ENCODE measurements at regions not wholly inside any gene's neighbourhood (a gene's known extent, or its start where the extent isn't known, plus 50 kb on each side); places are given as distances from the start of the nearest gene placed in this dataset.

- TF ChIP-seq CTCF (conservative IDR thresholded peaks at IDR 0.05; ENCODE audit: low read depth) = no peak
- DNase-seq (ENCODE audit: low spot score) = no peak
- H3K27ac ChIP-seq = no peak overlapping the region
- POLR2A ChIA-PET (ENCODE audit: low non-redundant PET) = no interaction called here
- CTCF ChIA-PET = no interaction called here
Measured at GRCh38 chr6:28655164-28655563, 129.5 kb downstream of the GPX5 start.

- DNase-seq (ENCODE audit: low spot score) = no peak
- POLR2A ChIA-PET (ENCODE audit: low non-redundant PET) = no interaction called here
Measured at GRCh38 chr6:28656715-28657114, 131.0 kb downstream of the GPX5 start.

GRCh38 chr6:28657381-28657768 is 131.7 kb downstream of the GPX5 start:
- no peak overlapping the region for H3K27ac ChIP-seq
- ChIA-PET CTCF (interaction anchor here (0.6 kb wide), 1 partner anchor 1813 kb away, joined by 4 read pairs; no protein-coding TSS in a partner anchor), POLR2A (ENCODE audit: low non-redundant PET) (no interaction called here)
- no peak for TF ChIP-seq CTCF (conservative IDR thresholded peaks at IDR 0.05; ENCODE audit: low read depth)
- no peak for DNase-seq (ENCODE audit: low spot score)

More at GRCh38 chr6:28656715-28657114, 131.0 kb downstream of the GPX5 start:
- no peak for TF ChIP-seq CTCF (conservative IDR thresholded peaks at IDR 0.05; ENCODE audit: low read depth)
- CTCF ChIA-PET = no interaction called here
- no peak overlapping the region for H3K27ac ChIP-seq

GRCh38 chr6:28657769-28658465 is 132.2 kb downstream of the GPX5 start:
- no peak for TF ChIP-seq CTCF (conservative IDR thresholded peaks at IDR 0.05; ENCODE audit: low read depth)
- peak; percentile 73 for DNase-seq (ENCODE audit: low spot score)
- POLR2A ChIA-PET (ENCODE audit: low non-redundant PET) = no interaction called here
- CTCF ChIA-PET = interaction anchor here (0.6 to 0.7 kb wide), 2 partner anchors 179 to 1812 kb away, joined by 4 read pairs; no protein-coding TSS in a partner anchor
- no peak overlapping the region for H3K27ac ChIP-seq

- peak; percentile 17 for DNase-seq (ENCODE audit: low spot score)
- CTCF ChIA-PET = no interaction called here
Measured at GRCh38 chr6:28658475-28659249, 133.0 kb downstream of the GPX5 start.

GRCh38 chr6:28659250-28659566 is 133.5 kb downstream of the GPX5 start:
- no peak for TF ChIP-seq CTCF (conservative IDR thresholded peaks at IDR 0.05; ENCODE audit: low read depth)
- H3K27ac ChIP-seq = no peak overlapping the region
- CTCF ChIA-PET = no interaction called here
- POLR2A ChIA-PET (ENCODE audit: low non-redundant PET) = no interaction called here
- no peak for DNase-seq (ENCODE audit: low spot score)

More at GRCh38 chr6:28658475-28659249, 133.0 kb downstream of the GPX5 start:
- H3K27ac ChIP-seq = no peak overlapping the region
- POLR2A ChIA-PET (ENCODE audit: low non-redundant PET) = no interaction called here
- TF ChIP-seq CTCF (conservative IDR thresholded peaks at IDR 0.05; ENCODE audit: low read depth) = no peak

Data from RWPE1 (cell line).